HG03175 (cell line): ENCODE measurements at regions not wholly inside any gene's neighbourhood (a gene's known extent, or its start where the extent isn't known, plus 50 kb on each side); places are given as distances from the start of the nearest gene placed in this dataset.
"Not testable (repeated sequence)": the region's sequence is repeated elsewhere in the genome, so short reads cannot be mapped to it uniquely, and the experiment has no call there.

ENCODE experiments used
- ATAC-seq: cut with Tn5 transposase; IDR thresholded peaks from one replicate; pipeline ENCODE4 v1.9.1; 2021; ENCODE audit warnings: mild to moderate bottlenecking, moderate library complexity; ENCODE audit not compliant: unreplicated experiment

- ATAC-seq: peak; percentile 85
Measured at GRCh38 chr15:32536507-32537172, 56.6 kb upstream of the GOLGA8N start.

GRCh38 chr15:32536057-32536493 lies 57.2 kb upstream of the GOLGA8N start:
- ATAC-seq: peak; percentile 44

- ATAC-seq: not testable (repeated sequence)
Measured at GRCh38 chr15:32535150-32535898, 57.9 kb upstream of the GOLGA8N start.

GRCh38 chr15:32522900-32523299 lies 67.5 kb upstream of the GOLGA8O start:
- not testable (repeated sequence) for ATAC-seq

GRCh38 chr15:32522421-32522820 lies 67.0 kb upstream of the GOLGA8O start:
- ATAC-seq: not testable (repeated sequence)

- ATAC-seq: not testable (repeated sequence)
Measured at GRCh38 chr15:32518976-32519375, 63.5 kb upstream of the GOLGA8O start.

- not testable (repeated sequence) for ATAC-seq
Measured at GRCh38 chr15:32518013-32518412, 62.6 kb upstream of the GOLGA8O start.

GRCh38 chr15:32516954-32517353 lies 61.5 kb upstream of the GOLGA8O start:
- not testable (repeated sequence) for ATAC-seq

GRCh38 chr15:32513378-32513777 lies 57.9 kb upstream of the GOLGA8O start:
- not testable (repeated sequence) for ATAC-seq

GRCh38 chr15:32510027-32510426 lies 54.6 kb upstream of the GOLGA8O start:
- not testable (repeated sequence) for ATAC-seq

GRCh38 chr15:32508081-32508480 lies 52.6 kb upstream of the GOLGA8O start:
- ATAC-seq: not testable (repeated sequence)

GRCh38 chr15:32506787-32507186 lies 51.4 kb upstream of the GOLGA8O start:
- ATAC-seq: not testable (repeated sequence)

- ATAC-seq: not testable (repeated sequence)
Measured at GRCh38 chr15:32505633-32506032, 50.2 kb upstream of the GOLGA8O start.
